ENCODE measurements at regions not wholly inside any gene's neighbourhood (a gene's known extent, or its start where the extent isn't known, plus 50 kb on each side); places are given as distances from the start of the nearest gene placed in this dataset.

DNA sequence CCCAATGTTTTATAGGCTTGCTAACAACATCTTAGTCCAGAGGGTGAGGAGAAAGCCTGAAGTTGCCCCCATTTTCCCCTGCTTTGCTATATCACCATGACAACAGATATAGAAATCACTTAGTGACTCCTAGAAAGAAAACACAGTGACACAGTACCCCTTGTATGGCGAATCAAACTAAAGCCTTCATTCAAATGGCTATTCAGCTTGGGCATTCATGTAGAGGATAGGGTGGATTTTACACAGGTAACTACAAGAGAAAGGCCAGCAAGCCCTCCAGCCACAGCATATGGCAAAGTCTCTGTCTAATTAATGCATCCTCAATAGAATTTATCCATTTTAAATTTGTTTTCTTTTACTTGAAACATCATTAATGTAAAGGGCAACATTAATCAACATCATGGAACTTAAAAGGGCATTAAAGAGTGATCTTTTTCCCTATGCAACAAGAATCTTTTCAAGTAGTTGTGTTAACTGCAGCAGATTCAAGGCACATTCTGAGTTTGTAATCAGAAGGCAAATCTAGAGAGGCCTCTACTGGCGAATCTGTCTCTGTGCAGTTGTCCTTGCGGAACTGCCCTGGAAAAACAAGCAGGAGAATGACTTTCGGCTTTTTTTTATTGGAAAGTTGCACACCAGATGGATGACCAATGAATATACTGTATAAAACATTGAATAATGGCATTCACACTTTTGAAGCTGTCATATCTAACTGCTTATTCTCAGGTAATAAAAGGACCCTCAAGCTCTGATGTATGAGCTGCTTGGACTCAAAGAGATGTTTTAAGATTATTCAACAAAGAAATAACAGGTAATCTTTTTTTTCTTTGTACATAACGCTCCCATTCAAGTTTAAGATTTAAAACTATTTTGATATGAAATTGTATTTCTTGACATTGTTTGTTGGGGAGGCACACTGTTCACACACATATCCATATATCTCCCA is 621.7 kb upstream of the AGTR1 start:
- TF ChIP-seq TEAD4 (IDR thresholded peaks at IDR 0.05) = no peak
- TF ChIP-seq, protein P1, sequence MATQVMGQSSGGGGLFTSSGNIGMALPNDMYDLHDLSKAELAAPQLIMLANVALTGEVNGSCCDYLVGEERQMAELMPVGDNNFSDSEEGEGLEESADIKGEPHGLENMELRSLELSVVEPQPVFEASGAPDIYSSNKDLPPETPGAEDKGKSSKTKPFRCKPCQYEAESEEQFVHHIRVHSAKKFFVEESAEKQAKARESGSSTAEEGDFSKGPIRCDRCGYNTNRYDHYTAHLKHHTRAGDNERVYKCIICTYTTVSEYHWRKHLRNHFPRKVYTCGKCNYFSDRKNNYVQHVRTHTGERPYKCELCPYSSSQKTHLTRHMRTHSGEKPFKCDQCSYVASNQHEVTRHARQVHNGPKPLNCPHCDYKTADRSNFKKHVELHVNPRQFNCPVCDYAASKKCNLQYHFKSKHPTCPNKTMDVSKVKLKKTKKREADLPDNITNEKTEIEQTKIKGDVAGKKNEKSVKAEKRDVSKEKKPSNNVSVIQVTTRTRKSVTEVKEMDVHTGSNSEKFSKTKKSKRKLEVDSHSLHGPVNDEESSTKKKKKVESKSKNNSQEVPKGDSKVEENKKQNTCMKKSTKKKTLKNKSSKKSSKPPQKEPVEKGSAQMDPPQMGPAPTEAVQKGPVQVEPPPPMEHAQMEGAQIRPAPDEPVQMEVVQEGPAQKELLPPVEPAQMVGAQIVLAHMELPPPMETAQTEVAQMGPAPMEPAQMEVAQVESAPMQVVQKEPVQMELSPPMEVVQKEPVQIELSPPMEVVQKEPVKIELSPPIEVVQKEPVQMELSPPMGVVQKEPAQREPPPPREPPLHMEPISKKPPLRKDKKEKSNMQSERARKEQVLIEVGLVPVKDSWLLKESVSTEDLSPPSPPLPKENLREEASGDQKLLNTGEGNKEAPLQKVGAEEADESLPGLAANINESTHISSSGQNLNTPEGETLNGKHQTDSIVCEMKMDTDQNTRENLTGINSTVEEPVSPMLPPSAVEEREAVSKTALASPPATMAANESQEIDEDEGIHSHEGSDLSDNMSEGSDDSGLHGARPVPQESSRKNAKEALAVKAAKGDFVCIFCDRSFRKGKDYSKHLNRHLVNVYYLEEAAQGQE (IDR thresholded peaks at IDR 0.05; ENCODE audit: low read depth) = no peak
- peak; percentile 69 for TF ChIP-seq RAD21 (IDR thresholded peaks at IDR 0.05; ENCODE audit: low read depth)
- no peak for TF ChIP-seq FOXM1 (IDR thresholded peaks at IDR 0.05; ENCODE audit: borderline replicate concordance, low read depth)
- TF ChIP-seq TAF1 (IDR thresholded peaks at IDR 0.05; ENCODE audit: low read depth) = no peak
- TF ChIP-seq CEBPB (IDR thresholded peaks at IDR 0.05) = no peak
- no peak for TF ChIP-seq EP300 (IDR thresholded peaks at IDR 0.05; ENCODE audit: borderline replicate concordance)
- no peak for TF ChIP-seq ZBTB7A (IDR thresholded peaks at IDR 0.05; ENCODE audit: low read depth)
- TF ChIP-seq EGR1 (IDR thresholded peaks at IDR 0.05) = no peak
- TF ChIP-seq, protein P2, sequence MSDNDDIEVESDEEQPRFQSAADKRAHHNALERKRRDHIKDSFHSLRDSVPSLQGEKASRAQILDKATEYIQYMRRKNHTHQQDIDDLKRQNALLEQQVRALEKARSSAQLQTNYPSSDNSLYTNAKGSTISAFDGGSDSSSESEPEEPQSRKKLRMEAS (IDR thresholded peaks at IDR 0.05) = no peak
- TF ChIP-seq, protein P3, sequence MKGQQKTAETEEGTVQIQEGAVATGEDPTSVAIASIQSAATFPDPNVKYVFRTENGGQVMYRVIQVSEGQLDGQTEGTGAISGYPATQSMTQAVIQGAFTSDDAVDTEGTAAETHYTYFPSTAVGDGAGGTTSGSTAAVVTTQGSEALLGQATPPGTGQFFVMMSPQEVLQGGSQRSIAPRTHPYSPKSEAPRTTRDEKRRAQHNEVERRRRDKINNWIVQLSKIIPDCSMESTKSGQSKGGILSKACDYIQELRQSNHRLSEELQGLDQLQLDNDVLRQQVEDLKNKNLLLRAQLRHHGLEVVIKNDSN (IDR thresholded peaks at IDR 0.05) = no peak
- TF ChIP-seq NFIC (IDR thresholded peaks at IDR 0.05) = no peak
- TF ChIP-seq YY1 (IDR thresholded peaks at IDR 0.05; ENCODE audit: low read depth) = no peak
